Kidney epithelial cell (primary cell): ENCODE measurements at regions not wholly inside any gene's neighbourhood (a gene's known extent, or its start where the extent isn't known, plus 50 kb on each side); places are given as distances from the start of the nearest gene placed in this dataset.
A peak's percentile ranks its signal among the peaks of the same experiment; 100 is the strongest.
"Not testable (repeated sequence)": the region's sequence is repeated elsewhere in the genome, so short reads cannot be mapped to it uniquely, and the experiment has no call there.

Experiments
- DNase-seq: peaks from one replicate; pipeline ENCODE4 v3.0.0-alpha.2; 2010; ENCODE audit warnings: low read depth
- H3K27me3 ChIP-seq: 2 replicates; pipeline ENCODE4 v1.6.0; 2011; ENCODE audit warnings: low read length; ENCODE audit not compliant: control insufficient read depth, insufficient read depth
- H3K36me3 ChIP-seq: 2 replicates; pipeline ENCODE4 v1.5.1; 2011; ENCODE audit warnings: low read length; ENCODE audit not compliant: control insufficient read depth, insufficient read depth
- H3K4me3 ChIP-seq: 2 replicates; pipeline ENCODE4 v1.5.1; 2011; ENCODE audit warnings: low read depth, mild to moderate bottlenecking, control low read depth, low read length
- TF ChIP-seq, protein P1 (sequence below): IDR thresholded peaks from 2 replicates; pipeline ENCODE4 v1.5.1; 2011; ENCODE audit warnings: mild to moderate bottlenecking, moderate library complexity, low read length, control low read depth, inconsistent platforms; ENCODE audit not compliant: insufficient read depth, poor library complexity, severe bottlenecking

GRCh38 chr9:63820383-63820782 is 1464.6 kb downstream of the FOXD4L5 start:
- H3K4me3 ChIP-seq, H3K36me3 ChIP-seq, DNase-seq: not testable (repeated sequence)
- peaks cover 11% of the 10 kb centered on the region for H3K27me3 ChIP-seq

GRCh38 chr9:63817622-63818518 is 1467.1 kb downstream of the FOXD4L5 start:
- TF ChIP-seq, protein P1, sequence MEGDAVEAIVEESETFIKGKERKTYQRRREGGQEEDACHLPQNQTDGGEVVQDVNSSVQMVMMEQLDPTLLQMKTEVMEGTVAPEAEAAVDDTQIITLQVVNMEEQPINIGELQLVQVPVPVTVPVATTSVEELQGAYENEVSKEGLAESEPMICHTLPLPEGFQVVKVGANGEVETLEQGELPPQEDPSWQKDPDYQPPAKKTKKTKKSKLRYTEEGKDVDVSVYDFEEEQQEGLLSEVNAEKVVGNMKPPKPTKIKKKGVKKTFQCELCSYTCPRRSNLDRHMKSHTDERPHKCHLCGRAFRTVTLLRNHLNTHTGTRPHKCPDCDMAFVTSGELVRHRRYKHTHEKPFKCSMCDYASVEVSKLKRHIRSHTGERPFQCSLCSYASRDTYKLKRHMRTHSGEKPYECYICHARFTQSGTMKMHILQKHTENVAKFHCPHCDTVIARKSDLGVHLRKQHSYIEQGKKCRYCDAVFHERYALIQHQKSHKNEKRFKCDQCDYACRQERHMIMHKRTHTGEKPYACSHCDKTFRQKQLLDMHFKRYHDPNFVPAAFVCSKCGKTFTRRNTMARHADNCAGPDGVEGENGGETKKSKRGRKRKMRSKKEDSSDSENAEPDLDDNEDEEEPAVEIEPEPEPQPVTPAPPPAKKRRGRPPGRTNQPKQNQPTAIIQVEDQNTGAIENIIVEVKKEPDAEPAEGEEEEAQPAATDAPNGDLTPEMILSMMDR = no peak
- no peak for DNase-seq
- H3K36me3 ChIP-seq = no peaks in the 10 kb centered on the region
- H3K4me3 ChIP-seq = peak overlapping the region; percentile 41
- H3K27me3 ChIP-seq = peaks cover 11% of the 10 kb centered on the region

- Histone ChIP-seq H3K27me3 (peaks cover 11% of the 10 kb centered on the region), H3K4me3 (peak overlapping the region; percentile 42), H3K36me3 (no peaks in the 10 kb centered on the region)
- DNase-seq = no peak
- TF ChIP-seq, protein P1 = no peak
Measured at GRCh38 chr9:63816751-63817621, 1468.0 kb downstream of the FOXD4L5 start.

DNA sequence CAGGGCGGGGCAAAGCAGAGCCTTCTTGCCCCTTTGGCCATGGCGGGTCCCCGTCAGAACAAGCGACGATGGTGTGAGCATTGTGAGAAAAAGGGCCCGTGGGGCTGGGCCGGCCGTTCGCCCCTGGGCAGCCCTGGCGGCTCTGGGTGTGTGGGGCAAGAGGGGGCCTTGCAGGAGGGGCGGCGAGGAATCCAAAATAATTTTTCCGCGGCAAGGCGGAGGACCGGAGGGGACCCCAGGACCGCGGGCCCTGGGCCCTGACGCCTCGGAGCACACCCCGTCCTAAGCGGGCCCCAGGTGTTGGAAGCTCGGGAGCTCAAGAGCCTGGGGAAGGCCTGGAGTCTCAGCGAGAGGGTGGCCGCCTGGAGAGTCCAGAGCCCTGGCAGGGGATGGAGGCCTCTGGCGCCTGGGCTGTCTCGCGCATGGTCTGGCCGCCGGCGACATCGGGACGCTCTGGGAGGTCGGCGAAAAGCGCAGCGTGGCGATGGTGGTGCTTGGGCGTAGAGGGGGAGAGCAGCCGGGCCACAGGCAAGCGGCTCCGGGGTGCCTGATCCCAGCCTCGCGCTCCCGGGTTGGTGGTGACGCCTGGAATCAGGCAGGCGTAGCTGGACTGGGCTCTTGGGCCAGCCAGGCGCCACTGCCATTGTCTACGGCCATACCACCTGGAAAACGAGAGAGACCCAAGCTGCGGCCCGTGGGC is 1469.9 kb downstream of the FOXD4L5 start:
- not testable (repeated sequence) for H3K4me3 ChIP-seq, DNase-seq

DNA sequence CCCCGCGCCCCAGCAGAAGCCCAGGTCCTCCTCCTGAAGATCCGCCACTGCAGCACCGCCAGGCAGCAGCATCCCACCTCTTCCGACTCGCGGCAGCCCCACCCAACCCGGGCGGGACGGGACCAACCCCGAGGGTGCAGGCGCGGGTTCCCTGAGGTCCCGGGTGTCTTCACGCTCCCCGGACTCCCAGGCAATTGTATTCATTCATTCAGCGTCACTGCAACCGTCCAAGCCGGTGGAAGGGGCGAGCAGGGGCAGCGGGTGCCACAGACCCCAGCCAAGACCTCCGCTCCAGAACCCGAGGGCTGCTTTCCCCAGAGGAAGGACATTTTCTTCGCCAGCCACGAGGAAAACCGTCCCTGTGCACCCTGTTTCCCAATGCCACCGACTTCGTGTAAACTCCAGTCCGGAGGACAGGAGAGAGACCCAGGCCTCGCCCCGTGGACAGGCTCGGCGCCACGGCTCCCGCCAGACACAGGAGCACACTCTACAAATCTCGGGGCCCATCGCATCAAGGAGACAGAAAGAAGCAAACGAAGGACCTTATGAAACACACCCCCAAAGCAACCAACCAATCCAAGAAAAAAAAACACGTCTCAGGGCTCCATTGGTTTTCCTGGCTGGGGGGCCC is 1471.5 kb downstream of the FOXD4L5 start:
- DNase-seq, H3K36me3 ChIP-seq: not testable (repeated sequence)
- H3K27me3 ChIP-seq = peaks cover 11% of the 10 kb centered on the region
- peak overlapping the region; percentile 9 for H3K4me3 ChIP-seq

More for the DNA sequence above, 1469.9 kb downstream of the FOXD4L5 start:
- peaks cover 11% of the 10 kb centered on the region for H3K27me3 ChIP-seq
- not testable (repeated sequence) for H3K36me3 ChIP-seq

DNA sequence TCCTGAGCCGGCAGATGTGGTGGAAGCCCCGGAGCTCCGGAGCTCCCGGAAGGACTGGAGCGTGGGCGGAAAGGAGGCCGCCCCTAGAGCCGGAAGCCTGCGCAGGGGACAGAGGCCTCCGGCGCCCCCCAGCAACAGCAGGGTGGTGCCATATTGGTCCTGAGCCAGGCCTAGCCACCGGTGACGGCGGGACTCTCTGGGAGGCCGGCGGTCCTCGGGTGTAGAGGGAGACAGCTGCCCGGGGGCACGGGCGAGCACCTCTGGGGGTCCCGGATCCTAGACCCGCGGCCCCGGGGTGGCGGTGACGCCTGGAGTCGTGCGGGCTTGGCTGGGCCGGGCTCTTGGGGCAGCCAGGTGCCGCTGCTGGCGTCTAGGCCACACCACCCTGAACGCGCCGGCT is 1472.2 kb downstream of the FOXD4L5 start:
- H3K36me3 ChIP-seq, DNase-seq, H3K27me3 ChIP-seq, H3K4me3 ChIP-seq: not testable (repeated sequence)

GRCh38 chr9:63804205-63804604 is 1480.8 kb downstream of the FOXD4L5 start:
- not testable (repeated sequence) for DNase-seq, H3K36me3 ChIP-seq, H3K27me3 ChIP-seq, H3K4me3 ChIP-seq

DNA sequence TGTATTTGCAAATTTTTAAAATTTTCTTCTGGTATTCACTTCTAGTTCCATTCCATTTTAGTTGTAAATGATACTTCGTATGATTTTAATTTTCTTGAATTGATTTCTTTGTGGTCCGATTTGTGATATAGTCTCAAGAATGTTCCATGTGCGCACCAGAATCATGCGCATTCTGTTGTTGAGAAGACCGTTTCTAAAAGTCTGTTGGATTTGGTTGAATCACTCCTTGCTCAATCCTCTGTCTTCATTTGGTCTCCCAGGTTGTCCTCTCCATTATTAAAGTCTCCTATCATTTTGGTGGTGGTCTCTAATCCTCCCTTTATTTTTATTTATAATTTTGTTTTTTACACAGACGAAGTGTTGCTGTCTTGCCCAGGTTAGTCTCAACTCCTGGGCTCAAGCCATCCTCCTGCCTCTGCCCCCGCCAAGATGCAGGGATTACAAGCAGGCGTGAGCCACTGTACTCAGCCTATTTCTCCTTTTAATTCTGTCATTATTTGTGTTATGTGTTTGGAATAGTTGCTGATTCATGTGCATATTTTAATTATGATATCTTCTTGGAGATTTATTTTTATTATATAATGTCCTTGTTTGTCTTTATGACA is 1490.8 kb downstream of the FOXD4L5 start:
- H3K27me3 ChIP-seq, H3K4me3 ChIP-seq, H3K36me3 ChIP-seq, DNase-seq: not testable (repeated sequence)

- H3K36me3 ChIP-seq, DNase-seq, H3K27me3 ChIP-seq, H3K4me3 ChIP-seq: not testable (repeated sequence)
Measured at GRCh38 chr9:63787454-63787853, 1497.6 kb downstream of the FOXD4L5 start.

DNA sequence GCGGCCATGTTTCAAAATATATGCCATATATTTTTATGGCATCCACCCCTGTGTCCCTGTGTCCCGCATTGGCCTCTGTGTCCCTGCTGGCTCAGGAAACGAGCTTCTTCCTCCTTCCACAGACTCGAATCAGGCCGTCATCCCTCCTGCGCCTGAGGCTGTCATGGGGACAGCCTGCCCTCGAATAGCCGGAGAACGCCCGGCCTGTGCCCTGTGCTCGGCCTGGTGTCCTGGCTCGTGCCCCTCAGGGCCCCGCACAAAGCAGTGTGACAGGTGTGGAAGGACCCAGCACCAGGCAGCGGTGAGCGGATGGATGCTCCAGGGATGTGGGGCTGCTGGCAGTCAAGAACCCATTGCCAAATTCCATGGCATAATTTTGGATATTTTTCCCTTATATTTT is 1500.0 kb downstream of the FOXD4L5 start:
- H3K27me3 ChIP-seq, DNase-seq, H3K36me3 ChIP-seq, H3K4me3 ChIP-seq: not testable (repeated sequence)

GRCh38 chr9:63784421-63784820 is 1500.6 kb downstream of the FOXD4L5 start:
- not testable (repeated sequence) for DNase-seq, H3K4me3 ChIP-seq, H3K27me3 ChIP-seq, H3K36me3 ChIP-seq
